Muscle of arm (tissue), 1 donor: ENCODE measurements at regions not wholly inside any gene's neighbourhood (a gene's known extent, or its start where the extent isn't known, plus 50 kb on each side); places are given as distances from the start of the nearest gene placed in this dataset.

Experiments
- DNase-seq: peaks from one replicate; pipeline ENCODE4 v3.0.0-alpha.2; 2013

DNA sequence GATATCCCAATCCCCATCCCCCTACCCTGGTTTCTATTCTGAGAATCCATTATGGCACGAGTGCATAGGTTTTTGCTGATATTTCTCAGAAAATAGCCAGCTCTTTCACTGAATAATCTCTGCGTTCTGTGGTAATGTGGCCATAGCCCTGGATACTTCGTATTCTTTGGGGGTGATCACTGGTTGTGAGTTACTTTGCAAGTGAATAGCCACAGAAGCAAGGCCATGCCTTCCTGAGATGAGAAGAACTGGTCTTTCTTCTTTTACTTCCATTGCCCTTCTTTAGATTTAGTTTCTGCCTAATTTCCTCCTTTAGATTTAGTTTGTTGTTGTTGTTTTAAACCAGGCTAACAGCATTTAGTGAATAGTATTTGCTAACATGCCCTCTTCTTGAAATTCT is 323.4 kb downstream of the CDC14C start:
- DNase-seq: no peak

DNA sequence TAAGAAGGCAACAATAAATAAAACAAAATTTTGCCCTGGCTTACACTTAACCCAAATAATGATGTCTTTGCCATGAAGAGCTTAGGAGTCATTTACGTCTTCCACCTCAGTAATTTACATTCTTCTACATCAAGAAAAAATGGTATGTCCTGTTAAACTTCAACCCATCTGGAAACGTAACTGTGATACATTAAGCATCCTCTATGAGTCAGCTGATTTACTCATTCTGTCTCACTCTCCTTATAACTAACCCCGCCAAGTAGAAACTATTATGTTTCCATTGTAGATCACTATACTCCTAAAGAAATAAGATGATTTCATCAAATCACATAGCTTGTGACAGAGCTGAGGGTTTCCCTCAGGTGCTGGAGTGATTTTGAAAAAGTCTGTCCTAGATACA is 330.7 kb downstream of the CDC14C start:
- DNase-seq: no peak

DNA sequence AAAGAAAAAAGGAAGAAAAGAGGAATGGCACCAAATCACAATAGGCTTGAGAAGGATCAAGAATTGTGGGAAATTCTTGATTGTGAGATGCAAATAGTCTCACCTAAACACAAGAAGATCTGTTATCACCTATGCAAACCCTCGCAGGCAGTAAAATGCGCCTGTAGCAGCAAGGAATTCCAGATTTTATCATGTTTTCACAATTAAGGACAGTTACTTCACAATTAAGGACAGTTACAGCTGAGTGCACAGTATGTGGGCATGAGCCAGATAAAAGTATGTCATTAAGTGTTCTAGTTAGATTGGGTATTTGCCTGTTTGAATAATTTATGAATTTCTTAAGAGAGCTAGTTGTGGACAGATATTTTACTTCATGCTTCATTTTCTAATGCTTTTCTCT is 336.2 kb downstream of the CDC14C start:
- no peak for DNase-seq

DNA sequence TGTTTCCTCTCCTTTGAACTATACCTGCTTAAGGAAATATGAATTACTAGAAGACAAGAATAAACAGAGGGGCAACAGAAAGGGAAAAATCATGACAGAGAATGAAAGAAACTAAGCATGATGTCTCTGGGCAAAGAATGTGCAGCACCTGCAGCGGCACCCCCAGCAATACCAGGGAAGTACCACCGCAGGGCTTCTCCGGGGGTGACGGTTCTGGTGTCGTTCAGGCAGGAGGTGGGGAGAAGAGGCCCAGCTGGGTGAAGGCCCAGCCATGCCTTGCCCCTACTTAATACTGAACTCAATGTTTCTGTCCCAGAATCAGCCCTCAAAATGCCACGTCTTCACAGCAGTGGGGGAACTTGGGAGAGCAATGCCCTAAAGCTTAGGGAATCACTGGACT is 337.6 kb downstream of the CDC14C start:
- no peak for DNase-seq

DNA sequence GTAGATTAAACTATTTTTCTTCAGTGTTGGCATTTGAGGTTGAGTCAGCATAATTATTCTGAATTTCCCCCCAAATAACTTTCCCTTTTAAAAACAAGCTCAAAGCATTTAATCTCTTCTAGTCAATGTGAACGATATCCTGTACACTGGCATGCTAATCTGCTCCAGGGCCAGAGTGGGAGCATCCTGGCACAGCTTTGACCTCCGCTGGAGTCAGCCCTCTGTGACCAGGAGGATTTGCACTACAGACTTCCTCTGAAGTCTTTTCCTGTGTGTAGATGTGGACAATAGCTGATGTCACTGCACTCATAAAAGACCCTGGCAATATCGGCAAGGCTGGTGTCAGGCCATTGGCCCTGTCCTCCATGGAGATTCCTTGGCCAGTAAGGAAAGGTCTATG is 340.2 kb downstream of the CDC14C start:
- DNase-seq: no peak

DNA sequence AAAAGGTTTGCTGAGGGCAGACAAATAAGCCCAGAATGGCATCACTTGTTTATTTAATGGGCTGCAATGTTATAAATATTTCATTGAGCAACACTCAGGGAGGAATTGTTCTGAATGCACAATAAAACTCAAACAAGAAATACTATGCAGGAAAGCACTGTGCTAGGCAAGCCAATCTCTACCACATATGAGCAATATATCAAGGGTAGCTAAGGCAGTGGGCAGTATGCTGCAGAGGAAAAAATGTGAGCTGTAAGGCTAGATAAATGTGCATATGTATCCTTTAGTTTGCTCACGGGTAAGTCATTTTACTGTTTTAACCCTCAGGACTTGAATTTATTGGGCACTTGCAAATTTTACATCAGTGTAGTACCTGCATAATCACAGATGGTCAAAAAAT is 349.6 kb downstream of the CDC14C start:
- DNase-seq: no peak

DNA sequence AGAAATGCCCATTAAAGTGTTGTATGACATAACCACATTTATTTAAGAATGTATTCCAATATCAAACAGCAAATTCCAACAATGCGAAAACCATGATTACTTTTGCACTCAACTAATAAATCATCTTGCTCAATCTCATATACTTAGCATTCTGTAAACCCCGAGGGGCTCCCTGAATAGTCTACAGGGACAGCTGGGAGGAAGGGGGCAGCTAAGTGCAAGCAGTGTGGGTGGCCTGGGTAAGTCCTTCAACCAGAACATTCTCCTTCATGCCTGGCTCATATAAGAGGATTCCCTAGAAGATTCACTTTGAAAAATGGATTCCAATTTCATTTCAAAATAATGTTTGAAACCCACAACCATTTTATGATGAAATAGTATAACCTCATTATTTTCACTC is 355.5 kb downstream of the CDC14C start:
- DNase-seq: no peak

DNA sequence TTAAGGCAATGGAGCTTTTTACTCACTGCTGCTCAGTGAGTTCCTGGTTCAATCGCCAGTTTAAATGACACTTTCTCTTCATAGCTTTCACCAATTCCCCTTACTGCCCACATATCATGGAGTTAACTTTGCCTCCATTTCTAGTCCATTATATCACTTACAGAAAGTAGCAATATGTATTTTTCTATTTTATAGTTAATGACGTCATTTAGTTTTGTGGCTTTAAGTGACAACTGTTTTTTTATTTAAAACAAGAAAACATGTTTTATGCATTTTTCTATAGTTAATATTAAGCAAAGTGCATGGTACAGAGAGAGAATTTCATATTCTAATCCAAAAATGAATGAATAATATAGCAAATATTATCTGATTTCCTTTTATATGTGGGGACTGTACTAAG is 363.3 kb downstream of the CDC14C start:
- DNase-seq: no peak

DNA sequence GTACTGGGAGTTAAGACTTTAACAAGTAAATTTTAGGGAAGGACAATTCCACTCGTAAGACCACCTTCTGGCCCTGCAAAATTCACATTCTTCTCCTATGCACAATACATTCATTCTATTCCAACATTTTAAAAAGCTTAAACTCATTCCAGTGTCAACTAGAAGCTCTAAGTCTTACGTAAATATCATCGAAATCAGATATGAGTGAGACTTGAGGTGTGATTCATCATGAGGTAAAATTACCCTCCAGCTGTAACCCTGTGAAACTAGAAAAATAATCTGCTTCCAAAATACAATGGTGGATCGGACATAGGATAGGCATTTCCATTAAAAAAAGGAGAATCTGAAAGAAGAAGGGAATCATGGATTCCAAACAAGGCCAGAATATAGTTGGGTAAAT is 370.3 kb downstream of the CDC14C start:
- DNase-seq: no peak

DNA sequence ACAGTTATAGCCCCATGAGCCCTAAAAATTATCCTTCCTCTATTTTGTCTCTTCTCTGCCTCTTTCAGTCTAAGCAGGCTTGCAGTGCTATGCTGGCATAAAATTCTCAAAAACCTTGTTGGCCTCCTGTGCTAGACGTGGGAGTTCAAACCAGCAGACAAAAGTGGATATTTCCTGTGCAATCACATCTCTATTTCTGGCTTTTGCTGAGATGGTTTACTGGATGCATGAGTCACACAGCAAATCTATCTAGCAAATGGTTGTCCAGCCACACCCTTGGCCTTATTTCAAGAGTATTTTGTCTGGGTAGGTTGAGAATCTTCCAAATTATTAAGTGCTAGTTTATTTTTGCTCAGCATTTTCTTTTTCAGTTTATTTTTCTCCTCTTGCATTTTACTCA is 370.8 kb downstream of the CDC14C start:
- peak; percentile 2 for DNase-seq

DNA sequence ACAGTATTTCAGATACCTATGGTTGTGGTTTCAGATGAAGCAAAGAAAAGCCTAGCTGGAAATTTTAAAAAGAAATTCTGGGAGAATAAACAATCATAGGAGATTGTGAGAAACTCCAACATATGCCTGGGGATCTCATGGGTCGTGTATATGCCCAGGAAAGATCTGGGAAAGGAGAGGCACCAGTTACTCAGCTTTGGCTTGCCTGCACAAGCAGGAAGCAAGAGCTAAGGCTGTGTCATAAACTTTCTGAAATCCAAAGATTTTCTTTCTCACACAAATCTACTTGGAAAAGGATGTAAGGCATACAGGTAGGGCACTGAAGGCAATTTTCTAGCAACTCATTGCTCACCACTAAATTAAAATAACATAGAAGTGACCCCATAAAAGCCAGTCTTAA is 373.6 kb downstream of the CDC14C start:
- no peak for DNase-seq

DNA sequence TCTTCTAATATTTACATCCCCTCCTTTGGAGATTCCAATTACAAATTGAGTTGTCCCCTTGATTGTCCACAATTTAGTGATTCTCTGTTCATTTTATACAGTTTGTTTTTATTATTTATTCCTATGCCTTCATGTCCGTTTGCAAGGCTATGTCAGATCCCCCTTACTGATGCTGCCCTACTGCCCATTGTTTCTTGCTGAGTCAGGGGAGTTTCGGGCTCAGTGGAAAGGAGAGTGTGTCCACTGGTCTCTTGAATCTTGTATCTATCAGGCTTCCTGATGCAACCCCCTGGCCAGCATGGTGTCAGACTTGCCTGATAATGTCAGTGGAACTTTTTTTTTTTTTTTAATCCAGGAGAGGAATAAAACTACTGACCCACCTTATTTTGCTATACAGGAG is 384.4 kb downstream of the CDC14C start:
- DNase-seq: no peak

DNA sequence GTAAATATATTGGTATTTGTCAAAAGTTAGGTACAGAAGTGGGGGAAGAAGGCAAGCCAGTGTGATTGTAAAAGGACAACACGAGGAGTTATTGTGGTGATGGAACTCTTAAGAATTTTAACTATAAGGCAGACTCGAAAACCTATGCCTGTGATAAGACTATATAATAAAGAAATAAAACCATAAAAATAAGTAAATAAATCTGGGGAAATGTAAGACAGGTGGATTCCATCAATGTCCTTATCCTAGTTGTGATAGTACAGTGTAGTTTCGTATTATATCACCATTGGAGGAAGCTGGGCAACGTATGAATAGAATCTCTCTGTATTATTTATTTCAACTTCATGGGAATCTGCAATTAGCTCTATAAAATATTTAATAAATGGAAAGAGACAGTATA is 395.7 kb downstream of the CDC14C start:
- DNase-seq: no peak

DNA sequence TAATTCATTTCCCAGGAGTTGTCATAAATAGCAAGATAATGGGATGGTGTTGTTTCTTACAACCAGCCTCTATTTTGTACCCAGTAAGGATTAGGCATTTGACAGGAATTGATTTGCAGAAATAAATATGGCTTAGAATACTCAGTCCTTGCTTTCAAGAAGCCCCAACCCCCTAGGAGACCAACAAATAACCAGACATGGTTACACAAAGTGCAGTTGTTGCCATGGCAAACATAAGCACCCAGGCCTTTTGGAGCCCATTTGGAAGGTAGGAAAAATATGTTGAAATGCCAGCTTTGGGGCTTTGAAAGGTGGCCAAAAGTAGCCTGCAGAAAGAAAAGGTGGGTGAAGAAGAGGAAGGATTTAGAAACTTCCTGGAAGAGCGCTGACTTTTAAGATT is 397.5 kb downstream of the CDC14C start:
- DNase-seq: no peak

DNA sequence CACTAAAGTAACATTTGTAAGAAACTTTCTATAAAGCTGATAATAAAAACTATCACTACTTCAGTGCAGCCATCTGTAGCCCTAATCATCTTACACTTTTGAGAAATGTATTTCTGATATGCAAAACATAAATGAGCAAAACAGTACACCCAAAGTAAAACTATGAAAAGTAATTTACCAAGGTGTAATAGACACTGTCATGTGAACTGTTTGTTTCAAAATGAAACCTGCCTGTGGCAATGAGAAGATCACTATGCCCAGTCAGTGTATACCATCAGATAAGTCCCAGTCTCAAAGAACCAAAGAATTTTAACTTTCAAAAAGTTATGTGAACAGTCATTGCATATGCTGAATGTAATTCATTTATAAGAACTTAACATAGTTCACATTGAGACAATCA is 398.1 kb downstream of the CDC14C start:
- no peak for DNase-seq

DNA sequence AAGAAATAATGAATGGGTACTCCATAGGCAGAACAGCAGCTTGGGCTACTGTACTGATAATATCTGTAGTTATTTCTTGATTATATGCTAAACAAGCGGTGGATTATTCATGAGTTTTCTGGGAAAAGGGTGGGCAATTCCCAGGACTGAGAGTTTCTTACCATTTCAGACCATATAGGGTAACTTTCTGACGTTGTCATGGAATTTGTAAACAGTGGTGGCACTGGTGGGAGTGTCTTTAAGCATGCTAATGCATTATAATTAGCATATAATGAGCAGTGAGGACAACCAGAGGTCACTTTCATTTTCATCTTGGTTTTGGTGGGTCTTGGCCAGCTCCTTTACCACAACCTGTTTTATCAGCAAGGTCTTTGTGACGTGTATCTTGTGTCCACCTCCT is 399.7 kb downstream of the CDC14C start:
- DNase-seq: no peak

DNA sequence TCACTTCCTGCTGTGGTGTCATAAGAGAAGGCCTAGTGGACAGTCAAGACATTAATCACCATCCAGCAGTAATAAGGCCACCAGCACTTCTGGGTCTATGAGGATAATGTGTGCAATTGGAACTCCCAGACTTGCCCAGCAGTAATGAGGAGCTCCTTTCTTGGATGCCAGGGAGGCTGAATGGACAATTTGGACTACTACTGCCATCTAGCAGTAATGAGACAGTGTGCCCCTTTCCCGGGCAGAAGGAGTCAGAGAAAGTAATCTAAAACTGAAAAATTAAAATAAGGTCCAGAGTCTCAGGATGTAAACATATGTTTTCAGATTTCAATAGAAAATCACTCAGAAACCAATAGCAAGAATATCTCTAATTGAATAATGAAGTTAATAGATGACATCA is 400.4 kb downstream of the CDC14C start:
- no peak for DNase-seq

DNA sequence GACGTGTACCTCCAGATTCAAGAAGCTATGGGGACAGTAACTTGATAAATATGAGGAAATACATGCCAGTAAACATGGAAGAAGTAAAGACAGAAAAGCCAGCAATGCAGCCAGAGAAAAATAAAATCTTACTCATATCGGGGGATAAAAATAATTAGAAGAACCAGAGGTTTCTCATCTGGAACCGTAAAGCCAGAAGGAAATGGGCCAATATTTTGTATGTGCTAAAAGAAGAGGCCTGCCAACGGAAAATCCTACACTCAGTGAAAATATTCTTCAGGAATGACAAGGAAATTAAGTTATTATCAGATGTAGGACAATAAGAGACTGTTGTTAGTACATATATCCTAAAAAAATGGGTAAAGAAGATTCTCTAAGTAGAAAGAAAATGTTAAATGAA is 401.2 kb downstream of the CDC14C start:
- DNase-seq: no peak

DNA sequence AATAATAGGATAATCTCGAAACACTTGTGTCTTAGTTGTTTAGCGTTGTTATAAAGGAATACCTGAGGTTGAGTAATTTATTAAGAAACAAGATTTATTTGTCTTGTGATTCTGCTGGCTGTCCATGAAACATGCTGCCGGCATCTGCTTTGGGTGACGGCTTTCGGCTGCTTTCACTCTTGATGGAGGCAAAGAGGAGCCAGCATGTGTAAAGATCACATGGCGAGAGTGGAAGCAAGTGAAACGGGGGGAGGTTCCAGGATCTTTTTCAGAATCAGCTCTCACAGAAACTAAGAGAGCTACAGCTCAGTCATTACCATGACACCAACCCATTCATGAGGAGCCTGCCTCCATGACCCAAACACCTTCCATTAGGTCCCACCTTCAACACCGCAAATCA is 402.8 kb downstream of the CDC14C start:
- DNase-seq: no peak

DNA sequence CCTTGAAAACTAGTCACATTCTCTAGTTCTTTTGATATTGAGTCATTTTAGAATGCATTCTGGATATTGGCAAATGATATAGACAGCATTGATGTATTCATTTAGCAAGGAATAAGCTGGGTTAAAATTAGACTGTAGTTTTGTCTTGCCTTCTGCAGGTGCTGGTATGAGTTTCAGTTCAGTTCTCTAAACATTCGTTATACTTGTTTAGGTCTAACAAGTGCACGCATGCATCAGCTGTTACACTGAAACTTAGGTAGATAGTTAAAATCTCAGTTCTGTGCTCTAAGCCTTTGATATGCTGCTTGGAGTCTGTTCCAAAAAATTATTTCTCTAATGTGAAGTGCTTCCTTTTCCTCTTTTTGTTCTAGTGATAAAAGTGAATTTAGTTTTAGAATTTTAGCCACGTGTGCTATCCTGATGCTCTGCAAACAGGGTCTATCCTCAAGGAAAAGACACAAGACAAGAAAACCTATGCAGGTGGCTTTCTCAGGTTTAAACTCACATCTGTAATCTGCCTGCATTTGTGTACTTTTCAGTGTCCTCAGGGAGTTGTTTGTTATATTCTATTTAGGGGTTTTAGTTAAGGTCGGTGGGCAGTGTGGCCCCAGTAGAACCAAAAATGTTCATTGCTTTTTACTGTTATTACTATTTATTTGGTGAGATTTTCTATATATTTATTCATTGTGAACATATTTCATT is 409.0 kb downstream of the CDC14C start:
- no peak for DNase-seq

DNA sequence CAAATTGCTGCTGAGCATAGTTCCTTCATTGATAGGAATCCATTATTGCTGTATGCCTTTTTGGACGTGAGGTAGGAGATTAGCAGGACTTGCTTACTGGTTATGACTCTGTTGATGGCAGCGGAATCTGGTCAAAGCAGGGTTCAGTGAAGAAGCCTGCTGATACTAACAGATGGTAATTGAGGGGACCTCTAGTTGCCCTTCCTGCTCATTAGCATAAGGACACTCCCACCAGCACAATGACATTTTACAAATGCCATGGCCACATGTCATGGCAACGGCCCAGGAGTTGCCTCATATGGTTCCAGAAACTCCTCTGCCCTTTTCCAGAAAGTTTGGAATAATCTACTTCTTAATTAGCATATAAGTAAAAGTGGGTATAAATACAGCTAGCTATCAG is 417.5 kb downstream of the CDC14C start:
- DNase-seq: no peak

DNA sequence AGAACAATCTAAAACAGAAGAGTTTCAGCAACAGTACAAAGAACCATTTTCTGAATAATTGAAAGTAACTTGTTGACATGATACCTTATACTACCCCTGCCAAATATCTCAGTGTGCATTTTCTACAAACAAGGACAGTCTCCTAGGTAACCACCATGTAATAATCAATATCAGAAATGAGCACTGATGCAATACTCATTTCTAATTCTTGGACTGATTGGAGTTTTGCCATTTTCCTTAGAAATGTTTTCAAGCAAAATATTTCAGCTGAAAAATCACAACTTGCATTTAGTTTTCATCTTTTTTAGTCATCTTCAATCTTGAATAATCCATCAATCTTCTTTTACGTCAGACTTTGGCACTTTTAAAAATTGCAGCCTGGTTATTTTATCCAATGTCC is 420.2 kb downstream of the CDC14C start:
- DNase-seq: peak; percentile 26

DNA sequence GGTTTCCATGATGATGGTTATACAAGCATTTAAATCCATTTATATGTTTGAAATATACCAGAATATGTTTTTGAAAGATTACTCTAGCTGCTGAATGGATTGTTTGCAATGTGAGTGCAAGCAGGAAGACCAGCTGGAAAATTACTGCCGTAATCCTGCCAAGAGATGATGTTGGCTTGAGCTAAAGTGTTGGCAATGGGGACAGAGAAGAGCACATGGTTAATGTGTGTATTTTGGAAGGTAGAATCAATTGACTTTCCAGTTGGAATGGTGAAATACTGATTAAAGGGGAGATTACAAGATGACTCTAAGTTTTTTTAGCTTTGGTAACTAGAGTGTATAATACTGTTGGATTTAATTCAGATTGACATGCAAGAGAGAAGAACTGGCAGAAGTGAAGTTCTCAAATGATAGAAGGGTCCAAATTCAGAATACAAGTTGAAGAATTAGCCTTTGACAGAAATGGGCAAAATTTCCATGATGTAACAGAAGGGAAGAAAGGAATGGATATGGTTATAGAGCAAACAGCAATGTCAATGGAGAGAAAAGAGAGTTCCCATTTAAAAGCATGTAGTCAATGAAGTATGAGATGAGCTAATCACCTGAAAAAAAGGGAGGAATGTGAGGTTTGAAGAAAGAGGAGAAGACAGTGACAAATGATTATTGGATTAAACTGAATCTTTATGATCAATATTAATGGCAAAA is 422.0 kb downstream of the CDC14C start:
- DNase-seq: peak; percentile 92

DNA sequence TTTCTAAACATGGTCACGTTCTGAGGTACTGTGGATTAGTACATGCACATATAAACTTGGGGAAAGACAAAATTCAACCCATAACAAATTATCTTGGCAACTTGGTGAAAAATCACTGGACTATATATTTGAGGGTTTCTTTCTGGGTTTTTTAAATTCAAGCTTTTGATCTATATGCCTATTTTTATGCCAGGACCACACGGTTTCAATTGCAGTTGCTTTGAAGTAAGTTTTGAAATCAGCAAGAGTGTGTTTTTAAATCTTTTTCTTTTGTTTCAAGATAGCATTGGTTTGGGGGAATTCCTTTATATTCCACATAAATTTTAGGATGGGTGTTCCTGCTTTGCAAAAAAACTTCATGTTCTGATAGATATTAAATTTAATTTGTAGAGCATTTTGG is 406.4 kb upstream of the VWC2 start:
- DNase-seq: no peak
